HG03342 (cell line): ENCODE measurements at regions not wholly inside any gene's neighbourhood (a gene's known extent, or its start where the extent isn't known, plus 50 kb on each side); places are given as distances from the start of the nearest gene placed in this dataset.

ENCODE experiments used
- ATAC-seq: cut with Tn5 transposase; IDR thresholded peaks from one replicate; pipeline ENCODE4 v1.9.1; 2021; ENCODE audit warnings: mild to moderate bottlenecking, moderate library complexity; ENCODE audit not compliant: unreplicated experiment

- ATAC-seq, result peak; percentile 75
Measured at GRCh38 chr12:66066137-66066928, 64.2 kb downstream of the LLPH start.

GRCh38 chr12:66065641-66066136 is 64.9 kb downstream of the LLPH start:
- no peak for ATAC-seq

GRCh38 chr12:66065150-66065549 is 65.4 kb downstream of the LLPH start:
- no peak for ATAC-seq

GRCh38 chr12:66063916-66064315 is 66.6 kb downstream of the LLPH start:
- no peak for ATAC-seq

GRCh38 chr12:66062290-66062625 is 68.3 kb downstream of the LLPH start:
- ATAC-seq, result no peak

- ATAC-seq, result no peak
Measured at GRCh38 chr12:66061557-66062289, 68.8 kb downstream of the LLPH start.

- ATAC-seq, result no peak
Measured at GRCh38 chr12:66061076-66061475, 69.5 kb downstream of the LLPH start.

- ATAC-seq, result no peak
Measured at GRCh38 chr12:66060163-66060907, 70.2 kb downstream of the LLPH start.

GRCh38 chr12:66059666-66060065 is 70.9 kb downstream of the LLPH start:
- ATAC-seq, result no peak

GRCh38 chr12:66058554-66058953 is 72.0 kb downstream of the LLPH start:
- no peak for ATAC-seq

- peak; percentile 92 for ATAC-seq
Measured at GRCh38 chr12:66055837-66056319, 74.7 kb downstream of the LLPH start.

GRCh38 chr12:66052988-66053615 is 77.4 kb downstream of the LLPH start:
- no peak for ATAC-seq

GRCh38 chr12:66051361-66051760 is 79.2 kb downstream of the LLPH start:
- no peak for ATAC-seq

- peak; percentile 31 for ATAC-seq
Measured at GRCh38 chr12:66050610-66051009, 79.9 kb downstream of the LLPH start.

GRCh38 chr12:66050283-66050576 is 80.3 kb downstream of the LLPH start:
- no peak for ATAC-seq

- ATAC-seq, result no peak
Measured at GRCh38 chr12:66049538-66050282, 80.8 kb downstream of the LLPH start.

- no peak for ATAC-seq
Measured at GRCh38 chr12:66048835-66049537, 81.6 kb downstream of the LLPH start.

- no peak for ATAC-seq
Measured at GRCh38 chr12:66048218-66048834, 82.2 kb downstream of the LLPH start.

- ATAC-seq, result peak; percentile 91
Measured at GRCh38 chr12:66047411-66048021, 83.0 kb downstream of the LLPH start.
